NCI-H82 (cell line): ENCODE measurements at regions not wholly inside any gene's neighbourhood (a gene's known extent, or its start where the extent isn't known, plus 50 kb on each side); places are given as distances from the start of the nearest gene placed in this dataset.
"Not testable (repeated sequence)": the region's sequence is repeated elsewhere in the genome, so short reads cannot be mapped to it uniquely, and the experiment has no call there.

Experiments
- DNase-seq: peaks from one replicate; lab custom pipeline; 2025; lab: John Stamatoyannopoulos, UW

DNA sequence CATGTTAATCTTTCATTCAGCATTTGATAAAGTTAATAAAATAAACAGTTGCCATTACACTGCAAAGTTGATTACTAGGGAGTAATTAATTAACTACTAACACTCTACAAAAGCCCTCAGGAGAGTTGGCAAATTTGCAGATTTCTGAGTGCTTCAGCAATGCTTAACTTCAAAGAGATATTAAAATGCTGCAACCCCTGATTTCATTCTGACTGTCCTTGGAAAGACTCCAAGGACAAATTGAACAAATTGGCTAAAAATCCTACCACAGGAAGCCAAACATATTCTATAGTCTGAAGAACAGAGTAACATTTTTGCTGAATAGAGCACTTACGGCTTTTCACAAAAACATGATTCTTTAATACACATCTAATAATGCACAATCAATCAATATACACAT is 1543.0 kb downstream of the SLITRK5 start:
- no peak for DNase-seq

- DNase-seq: not testable (repeated sequence)
Observed at GRCh38 chr13:89215319-89215718, 1544.1 kb downstream of the SLITRK5 start.

DNA sequence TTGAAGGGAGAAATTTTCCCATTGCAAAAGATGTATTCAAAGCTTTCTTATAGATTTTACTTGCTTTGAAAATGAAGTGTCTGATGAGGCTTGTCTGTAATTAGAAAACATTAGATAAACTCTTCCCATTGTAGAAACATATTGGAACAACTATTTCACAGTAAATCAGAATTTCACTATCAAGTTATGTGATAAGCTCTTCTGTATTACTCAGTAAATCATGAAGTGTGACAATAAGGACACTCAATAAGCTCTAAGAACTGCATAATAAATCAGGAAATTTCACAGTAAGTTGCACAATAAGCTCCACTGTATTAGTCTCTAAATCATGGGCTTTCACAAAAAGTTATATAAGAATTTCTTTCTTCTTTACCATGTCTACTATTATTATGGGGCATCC is 1546.6 kb downstream of the SLITRK5 start:
- no peak for DNase-seq

DNA sequence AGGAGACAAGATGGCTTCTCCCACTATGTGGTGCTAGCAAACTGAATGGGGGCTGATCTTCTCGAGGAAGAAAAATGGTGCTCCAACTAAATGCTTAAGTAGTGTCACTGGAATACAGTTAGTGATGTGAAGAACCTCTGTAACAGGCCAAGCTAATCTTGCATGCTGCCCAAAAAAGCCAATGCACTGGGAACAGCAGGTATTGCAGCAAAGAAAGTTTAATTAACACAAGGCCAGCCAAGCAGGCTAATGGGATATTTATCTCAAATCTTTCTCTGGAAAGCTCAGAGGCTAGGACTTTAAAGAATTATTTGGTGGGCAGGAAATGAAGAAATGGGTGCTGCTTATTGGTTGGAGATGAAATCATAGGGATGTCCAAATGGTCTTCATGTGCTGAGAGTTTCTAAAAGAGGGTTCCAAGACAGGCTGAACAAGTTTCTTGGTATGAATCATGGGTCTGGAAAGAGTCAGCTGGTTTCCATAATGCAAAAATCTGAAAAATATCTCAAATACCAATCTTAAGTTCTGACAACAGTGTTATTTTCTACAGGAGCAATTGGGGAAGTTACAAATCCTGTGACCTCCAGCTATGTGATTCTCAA is 1550.5 kb downstream of the SLITRK5 start:
- no peak for DNase-seq

- DNase-seq: no peak
Observed at GRCh38 chr13:89227356-89227755, 1556.2 kb downstream of the SLITRK5 start.

DNA sequence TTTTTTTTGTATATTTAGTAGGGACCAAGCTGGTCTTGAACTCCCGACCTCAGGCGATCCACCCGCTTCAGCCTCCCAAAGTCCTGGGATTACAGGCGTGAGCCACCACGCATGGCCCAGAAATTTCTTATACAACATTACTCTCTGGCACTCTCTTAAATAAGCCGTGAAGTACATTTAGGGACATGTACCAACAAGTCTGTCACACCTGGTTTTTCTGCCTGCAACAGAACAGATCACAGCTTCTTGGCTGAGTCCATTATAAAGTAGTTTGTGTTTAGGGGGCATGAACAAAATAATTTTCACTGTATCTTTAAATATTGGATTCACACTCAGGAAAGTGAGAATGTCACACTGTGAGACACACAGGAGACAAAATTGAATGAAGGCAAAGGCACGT is 1567.3 kb downstream of the SLITRK5 start:
- no peak for DNase-seq

- DNase-seq: no peak
Observed at GRCh38 chr13:89239361-89240127, 1568.4 kb downstream of the SLITRK5 start.

DNA sequence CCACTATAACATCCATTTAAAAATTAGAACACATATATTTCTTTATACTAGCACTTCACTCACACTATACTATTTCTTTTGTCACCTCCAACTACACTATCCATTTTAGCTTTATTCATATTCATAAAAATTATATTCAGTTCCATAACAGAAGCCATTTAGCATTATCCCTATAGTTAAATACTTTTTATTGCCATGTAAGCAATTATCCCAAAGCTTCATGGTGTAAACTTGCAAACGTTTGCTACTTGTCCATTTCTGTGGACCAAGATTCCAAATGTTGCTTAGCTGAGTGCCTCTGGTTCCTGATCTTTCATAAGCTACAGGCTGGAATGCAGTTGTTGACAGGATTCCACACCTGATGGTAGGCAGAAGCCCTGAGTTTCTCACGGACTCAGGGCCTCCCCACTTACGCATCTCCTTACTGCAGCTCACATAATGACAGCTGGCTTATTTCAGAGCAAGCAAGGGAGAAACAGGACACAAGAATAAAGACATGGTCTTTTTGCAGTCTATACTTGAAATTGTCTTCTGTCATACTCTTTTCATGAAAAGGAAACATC is 1584.8 kb downstream of the SLITRK5 start:
- DNase-seq: no peak

GRCh38 chr13:89267734-89268133 is 1596.6 kb downstream of the SLITRK5 start:
- DNase-seq: no peak

- DNase-seq: no peak
Observed at GRCh38 chr13:89269737-89270136, 1598.6 kb downstream of the SLITRK5 start.

- DNase-seq: no peak
Observed at GRCh38 chr13:89270736-89271135, 1599.6 kb downstream of the SLITRK5 start.

- DNase-seq: peak; percentile 13
Observed at GRCh38 chr13:89279374-89279773, 1608.2 kb downstream of the SLITRK5 start.

DNA sequence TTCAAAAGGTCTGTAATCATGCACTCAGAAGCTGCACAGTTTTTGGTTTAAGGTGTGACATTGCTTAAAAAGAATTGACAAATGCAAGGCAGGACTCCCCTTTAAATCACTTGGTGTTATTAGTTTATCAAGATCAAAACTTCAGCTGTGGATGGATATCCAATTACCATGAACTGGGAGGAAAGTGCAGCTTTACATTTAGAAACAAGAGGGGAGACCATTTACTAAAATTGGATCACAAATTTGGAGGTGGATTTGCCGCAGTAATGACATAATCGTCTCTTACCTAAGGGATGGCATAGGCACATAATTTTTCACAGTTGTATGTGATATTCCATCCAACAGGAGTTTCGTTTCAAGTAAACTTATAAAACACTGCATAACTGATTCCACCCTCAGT is 1610.2 kb downstream of the SLITRK5 start:
- DNase-seq: peak; percentile 72

DNA sequence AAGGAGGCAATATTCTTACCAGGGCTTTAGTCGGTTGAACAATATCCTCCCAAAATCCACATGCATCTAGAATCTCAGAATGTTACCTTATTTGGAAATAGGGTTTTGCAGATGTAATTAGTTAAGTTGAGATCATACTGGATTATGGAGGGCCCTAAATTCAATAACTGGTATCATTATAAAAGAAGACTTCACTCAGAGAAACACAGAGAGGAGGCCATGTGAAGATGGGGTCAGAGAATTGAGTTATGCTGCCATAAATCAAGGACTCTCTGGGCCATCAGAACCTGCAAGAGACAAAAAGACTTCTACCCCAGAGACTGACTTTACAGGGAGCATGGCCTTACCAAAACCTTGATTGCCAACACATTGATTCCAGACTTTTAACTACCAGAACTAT is 1611.1 kb downstream of the SLITRK5 start:
- no peak for DNase-seq

DNA sequence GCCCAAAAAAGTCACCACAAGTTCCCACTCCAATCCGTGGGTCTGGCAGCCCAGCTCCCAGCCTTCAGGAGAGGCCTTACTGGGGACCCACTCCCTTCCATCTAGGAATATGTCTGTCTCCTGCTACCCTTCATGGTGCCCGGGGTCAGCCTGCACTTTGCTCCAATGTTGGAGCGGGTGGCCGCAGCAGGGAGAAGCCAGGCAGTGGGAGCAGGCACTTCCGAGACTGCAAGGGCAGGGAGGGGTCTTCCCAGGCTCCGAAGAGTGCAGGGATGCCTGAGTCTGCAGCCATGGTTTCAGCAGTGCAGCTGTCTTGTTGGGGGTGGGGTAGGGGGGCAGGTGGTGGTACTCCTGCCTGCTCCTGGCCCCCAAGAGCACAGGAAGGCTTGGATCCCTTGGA is 1616.2 kb downstream of the SLITRK5 start:
- DNase-seq: no peak

DNA sequence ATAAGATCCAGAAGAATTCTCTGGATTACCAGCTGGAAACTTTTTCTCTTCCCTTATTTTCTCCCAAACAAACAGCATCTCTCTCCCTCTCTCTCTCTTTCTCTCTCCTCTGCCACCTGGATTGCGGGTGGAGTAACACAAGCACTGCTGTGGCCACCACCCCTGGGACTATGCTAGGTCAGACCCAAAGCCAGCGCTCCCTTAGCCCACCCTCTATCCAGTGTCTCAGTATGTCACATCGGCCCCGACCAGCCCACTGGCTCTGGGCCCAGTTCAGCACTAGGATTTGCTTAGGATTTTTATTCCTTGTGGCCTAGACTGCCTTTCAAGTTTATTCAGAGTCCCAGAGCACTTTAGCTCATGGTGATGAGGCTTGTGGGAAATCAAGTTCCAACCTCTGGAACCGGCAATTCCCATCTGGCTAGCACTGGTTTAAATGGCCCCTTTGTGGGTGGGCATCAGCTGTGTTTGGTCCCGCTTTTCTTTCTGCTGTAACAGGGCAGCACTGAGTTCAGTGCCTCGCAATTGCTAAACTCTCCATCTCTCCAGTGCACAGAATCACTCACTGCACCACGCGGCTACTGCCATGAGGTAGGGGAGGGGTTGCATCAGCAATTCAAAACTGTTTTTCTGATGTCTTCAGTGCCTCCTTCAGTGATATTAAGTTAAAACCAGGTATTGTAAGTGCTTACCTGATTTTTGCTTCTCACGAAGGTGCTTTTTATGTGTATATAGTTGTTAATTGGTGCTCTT is 1623.1 kb downstream of the SLITRK5 start:
- no peak for DNase-seq

GRCh38 chr13:89307278-89307677 is 1636.1 kb downstream of the SLITRK5 start:
- DNase-seq: no peak

DNA sequence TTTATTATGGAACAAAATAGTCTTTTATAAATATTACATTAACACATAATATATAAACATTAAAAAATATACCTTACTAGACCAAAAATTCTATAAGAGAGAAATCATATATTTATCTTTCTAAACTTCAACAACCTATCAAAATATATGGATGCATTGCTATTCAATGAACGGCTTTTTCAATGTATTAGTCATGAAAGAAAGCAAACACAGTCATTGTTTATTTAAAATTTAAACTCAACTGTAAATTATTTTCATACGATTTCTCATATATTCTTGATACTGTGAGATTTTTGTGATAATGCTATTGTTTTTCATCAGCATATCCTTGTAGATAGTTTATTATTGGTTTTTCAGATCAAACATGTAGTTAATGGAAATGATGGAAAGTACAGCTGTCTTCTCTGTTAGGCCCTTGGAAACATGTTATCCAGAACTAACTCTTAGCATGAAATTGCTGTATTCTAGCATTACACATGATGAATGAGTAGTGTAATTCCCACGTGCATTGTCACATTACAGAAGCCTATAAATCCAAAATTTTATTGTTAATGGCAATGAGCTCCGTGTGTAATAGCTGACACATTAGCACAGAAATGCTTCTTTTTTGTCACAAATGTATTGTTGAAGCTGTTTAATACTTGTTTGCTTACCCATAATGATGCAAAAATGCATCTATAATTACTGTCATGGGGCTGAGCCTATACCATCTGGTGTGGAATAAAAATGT is 1639.9 kb downstream of the SLITRK5 start:
- DNase-seq: no peak

- no peak for DNase-seq
Observed at GRCh38 chr13:89315287-89315686, 1644.1 kb downstream of the SLITRK5 start.

- DNase-seq: no peak
Observed at GRCh38 chr13:89322466-89322865, 1651.3 kb downstream of the SLITRK5 start.

DNA sequence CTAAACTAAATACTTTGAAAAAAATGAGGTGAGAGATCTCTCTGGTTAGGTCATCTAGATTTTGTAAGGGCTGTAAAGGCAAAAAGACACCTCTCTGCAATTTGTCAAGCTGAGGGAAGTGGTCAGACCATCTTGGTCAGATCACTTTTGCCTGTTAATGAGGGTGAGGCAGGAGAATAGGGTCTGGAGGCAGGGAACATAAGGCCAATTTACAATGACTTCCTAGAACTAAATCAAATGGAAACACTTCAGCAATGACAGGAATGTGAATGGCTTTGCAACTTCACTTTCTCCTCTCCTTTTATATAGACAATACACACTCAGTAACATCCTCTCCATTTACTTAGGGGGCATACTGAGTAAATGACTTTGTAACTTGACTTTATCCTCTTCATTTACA is 1653.4 kb downstream of the SLITRK5 start:
- no peak for DNase-seq

DNA sequence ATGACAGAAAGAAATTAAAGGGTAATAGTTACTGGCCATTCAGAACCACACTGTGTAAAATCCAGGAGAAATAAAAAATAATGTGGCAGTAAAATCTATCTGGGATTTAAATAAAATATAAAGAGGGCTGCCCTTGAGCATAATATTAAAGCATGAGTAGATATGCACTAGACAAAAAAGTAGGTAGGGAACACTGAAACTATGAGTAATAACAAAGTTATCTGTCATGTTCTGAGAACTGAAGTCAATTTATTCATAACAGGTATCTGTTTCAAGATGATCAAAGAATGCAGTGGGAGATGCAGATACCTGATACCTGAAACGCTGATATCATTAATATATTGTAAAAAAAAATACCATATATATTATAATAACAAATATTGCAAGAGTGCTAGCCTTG is 1672.0 kb downstream of the SLITRK5 start:
- DNase-seq: no peak
